CD4-positive, alpha-beta T cell treated with Interleukin-12 subunit alpha and Interleukin-12 subunit beta, for 1 hour (primary cell): ENCODE measurements at regions not wholly inside any gene's neighbourhood (a gene's known extent, or its start where the extent isn't known, plus 50 kb on each side); places are given as distances from the start of the nearest gene placed in this dataset.

Source experiments
- DNase-seq: peaks from one replicate; pipeline ENCODE4 v3.0.0-alpha.2; 2020

DNA sequence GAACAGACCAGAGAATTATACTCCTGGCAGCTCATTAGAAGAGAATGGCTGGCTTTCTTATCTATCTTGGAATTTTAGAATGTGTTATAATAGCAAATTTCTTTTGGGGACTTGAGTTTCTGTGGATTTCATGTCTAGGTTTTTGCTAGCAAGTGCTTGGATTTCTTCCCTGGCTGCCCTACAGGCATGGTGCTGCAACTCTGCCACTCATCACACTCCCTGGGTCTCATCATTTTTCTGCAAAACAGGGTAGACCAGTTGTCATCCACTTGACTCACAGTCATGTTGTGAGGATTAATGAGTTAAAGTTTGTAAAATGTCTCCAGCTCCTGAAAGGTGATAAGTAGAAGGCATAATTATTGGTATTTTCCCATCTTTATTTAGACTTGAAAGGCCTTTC, 60.7 kb upstream of the LCORL start:
- no peak for DNase-seq

DNA sequence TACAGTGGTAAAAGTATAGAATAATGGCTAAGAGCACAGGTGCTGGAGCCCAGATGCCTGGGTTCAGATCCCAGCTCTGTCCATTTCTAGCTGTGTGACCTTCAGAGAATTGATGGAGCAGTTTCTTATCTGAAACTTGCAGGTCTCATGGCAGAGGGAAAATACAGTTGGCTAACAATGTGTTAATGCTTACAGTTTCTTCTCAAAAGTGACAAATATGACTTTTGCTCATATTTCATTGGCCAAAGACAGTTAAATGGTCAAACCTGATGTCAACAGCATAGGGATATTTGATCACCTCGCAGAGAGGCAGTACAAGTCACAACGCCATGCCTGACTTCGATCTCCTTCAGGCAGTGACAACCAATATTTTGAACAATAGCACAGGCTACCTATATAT, 60.2 kb upstream of the LCORL start:
- DNase-seq: no peak

DNA sequence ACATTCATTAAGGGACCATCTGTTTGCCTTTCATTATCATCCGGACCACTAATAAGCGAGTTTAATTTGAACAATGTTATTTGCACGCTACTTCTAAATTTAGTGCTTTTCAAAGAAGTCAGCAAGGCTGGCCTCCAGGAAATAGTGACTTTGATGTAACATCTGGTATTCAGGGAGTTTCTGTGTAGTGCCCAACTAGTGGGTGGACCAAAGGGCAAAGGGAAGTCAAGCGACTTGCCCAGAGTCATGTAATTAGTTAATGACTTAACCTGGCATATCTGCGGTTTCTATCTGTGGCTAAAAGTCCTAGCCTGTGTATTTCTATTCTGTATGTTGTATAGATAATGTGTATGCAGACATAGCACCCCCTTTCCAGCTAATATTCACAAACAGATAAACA, 56.3 kb upstream of the LCORL start:
- DNase-seq: no peak

DNA sequence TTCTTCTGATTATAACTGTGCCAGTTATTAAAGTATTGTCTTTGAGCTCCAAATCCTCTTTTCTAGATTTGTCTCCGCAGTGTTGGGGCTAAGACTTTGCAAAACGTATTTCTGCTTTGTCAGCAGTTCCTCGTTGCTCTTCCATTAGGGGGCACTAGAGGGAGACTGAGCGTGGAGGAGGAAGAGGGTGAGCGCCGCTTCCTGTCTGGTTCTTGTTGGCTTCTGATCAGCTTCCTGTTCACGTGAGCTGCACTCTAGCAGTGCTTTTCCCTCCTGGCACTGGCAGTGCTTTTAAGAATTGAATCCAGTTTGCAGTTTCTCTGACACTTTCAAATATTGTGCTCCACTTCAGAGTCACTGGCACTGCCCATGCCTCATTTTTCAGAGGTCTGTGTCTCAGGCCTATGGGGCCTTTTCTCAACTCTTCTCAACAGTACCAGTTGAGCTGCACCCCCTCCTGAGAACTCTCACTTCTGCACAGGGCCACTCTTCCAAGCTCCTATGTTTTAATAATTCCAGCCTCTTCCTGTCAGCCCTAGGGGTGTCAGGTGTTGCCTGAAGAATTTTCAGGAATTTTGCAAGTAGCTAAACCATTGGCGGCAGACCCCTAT, 54.4 kb upstream of the LCORL start:
- peak; percentile 38 for DNase-seq

DNA sequence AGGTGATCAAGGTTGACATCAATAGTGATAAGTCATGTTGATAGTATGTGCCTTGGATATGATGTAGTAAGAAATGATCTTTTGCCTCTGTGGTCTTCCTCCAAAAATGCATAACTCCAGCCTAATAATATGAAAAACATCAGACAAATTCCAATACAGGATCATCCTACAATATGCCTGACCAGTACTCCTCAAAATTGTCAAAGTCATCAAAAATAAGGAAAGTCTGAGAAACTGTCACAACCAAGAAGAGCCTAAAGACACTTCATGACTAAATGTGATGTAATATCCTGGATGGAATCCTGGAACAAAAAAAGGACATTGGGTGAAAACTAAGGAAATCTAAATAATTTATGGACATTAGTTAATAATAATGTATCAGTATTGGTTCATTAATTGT, 50.3 kb upstream of the LCORL start:
- DNase-seq: no peak
